HUES48 (cell line): ENCODE measurements at regions not wholly inside any gene's neighbourhood (a gene's known extent, or its start where the extent isn't known, plus 50 kb on each side); places are given as distances from the start of the nearest gene placed in this dataset.

Source experiments
- H3K27ac ChIP-seq: one replicate; pipeline ENCODE4 v1.7.0; 2013; ENCODE audit warnings: low read depth, low read length, inconsistent platforms
- H3K27me3 ChIP-seq: 2 replicates; pipeline ENCODE4 v1.6.1; 2013; ENCODE audit warnings: mild to moderate bottlenecking, low read length; ENCODE audit not compliant: control insufficient read depth, insufficient read depth
- H3K36me3 ChIP-seq: 2 replicates; pipeline ENCODE4 v1.6.1; 2013; ENCODE audit warnings: low read length; ENCODE audit not compliant: control insufficient read depth, insufficient read depth
- H3K4me1 ChIP-seq: 2 replicates; pipeline ENCODE4 v1.6.1; 2013; ENCODE audit warnings: mild to moderate bottlenecking, low read length; ENCODE audit not compliant: control insufficient read depth, insufficient read depth
- H3K4me3 ChIP-seq: 2 replicates; pipeline ENCODE4 v1.5.1; 2013; ENCODE audit warnings: mild to moderate bottlenecking, low read depth, low read length
- H3K9ac ChIP-seq: 2 replicates; pipeline ENCODE4 v1.6.1; 2013; ENCODE audit warnings: mild to moderate bottlenecking, low read depth, low read length, moderate library complexity
- H3K9me3 ChIP-seq: 2 replicates; pipeline ENCODE4 v1.6.1; 2013; ENCODE audit warnings: low read length; ENCODE audit not compliant: control insufficient read depth, insufficient read depth

DNA sequence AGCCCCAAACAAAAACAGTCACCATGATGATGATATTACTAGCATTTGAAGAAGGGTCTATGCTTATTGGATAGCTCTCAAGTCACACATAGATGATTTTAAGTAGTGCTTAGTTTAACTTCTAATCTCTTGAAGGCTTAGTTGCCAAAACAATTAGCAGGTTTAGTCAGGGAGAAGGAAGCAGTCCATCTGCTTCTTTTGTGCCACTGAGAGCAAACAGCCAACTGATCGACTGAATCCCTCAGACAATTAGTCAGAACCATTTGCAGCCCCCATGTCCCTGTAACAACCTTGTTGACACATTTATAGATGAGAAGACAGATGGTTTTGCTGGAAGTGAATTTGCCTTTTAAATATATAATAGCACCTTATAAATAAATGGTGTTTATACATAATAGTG is 585.1 kb upstream of the SUCLG2 start:
- Histone ChIP-seq H3K9ac (no peak overlapping the region), H3K27me3 (no peaks in the 10 kb centered on the region), H3K36me3 (no peaks in the 10 kb centered on the region), H3K27ac (no peak overlapping the region), H3K9me3 (no peaks in the 10 kb centered on the region), H3K4me3 (no peak overlapping the region), H3K4me1 (no peaks in the 10 kb centered on the region)

DNA sequence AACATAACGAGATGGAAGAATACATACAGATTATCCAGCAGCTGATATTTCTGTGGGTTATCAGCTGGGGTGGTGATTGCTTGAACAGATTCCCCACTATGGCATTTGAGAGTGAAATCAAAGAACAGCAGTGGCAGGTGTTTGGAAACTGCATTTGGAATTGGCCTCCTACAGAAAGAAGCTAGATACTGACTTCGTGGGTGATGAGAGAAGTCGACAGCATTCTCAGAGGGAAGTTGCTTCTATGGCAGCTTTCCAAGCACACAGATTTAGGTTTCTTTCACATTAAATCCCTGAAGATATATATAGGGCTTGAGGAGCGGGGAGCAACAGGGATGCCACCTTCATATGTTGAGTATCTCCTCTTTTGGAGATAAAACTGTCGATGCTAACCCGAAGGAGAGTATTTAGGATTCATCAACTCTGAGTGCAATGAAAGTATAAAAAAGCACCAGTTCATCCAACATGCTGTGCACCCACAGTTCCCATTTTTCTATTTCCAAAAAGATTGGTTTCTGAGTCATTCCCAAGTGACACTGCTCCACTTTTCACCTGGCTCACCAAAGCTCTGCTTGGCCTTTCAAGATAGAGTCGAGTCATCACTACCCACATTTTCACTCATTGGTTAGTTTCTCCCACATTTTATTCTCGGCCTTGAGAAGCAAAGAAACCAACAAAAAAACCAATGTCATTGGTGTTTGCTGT is 579.8 kb upstream of the SUCLG2 start:
- Histone ChIP-seq H3K9ac (no peak overlapping the region), H3K27me3 (no peaks in the 10 kb centered on the region), H3K27ac (no peak overlapping the region), H3K4me3 (no peak overlapping the region), H3K4me1 (no peaks in the 10 kb centered on the region), H3K9me3 (no peaks in the 10 kb centered on the region), H3K36me3 (no peaks in the 10 kb centered on the region)

DNA sequence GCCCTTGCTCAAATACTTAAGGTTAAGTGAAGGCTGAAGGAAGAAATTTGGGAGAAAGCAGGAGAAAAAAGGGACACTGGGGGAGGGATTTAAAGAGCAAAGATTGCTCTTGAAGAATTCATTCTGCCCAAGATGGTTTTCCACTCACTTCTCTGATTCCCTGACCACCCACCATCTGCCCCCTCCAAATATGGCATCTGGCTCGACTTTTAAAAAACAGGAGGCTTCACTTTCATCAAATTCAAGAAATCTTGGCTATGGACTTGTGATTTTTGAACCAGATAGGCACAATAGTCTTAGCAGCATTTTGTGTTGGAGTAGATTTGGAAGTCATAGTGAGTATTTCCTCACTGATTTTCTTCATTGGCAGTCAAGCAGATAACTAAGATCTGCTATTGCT is 574.4 kb upstream of the SUCLG2 start:
- no peak overlapping the region for H3K9ac ChIP-seq
- no peak overlapping the region for H3K27ac ChIP-seq
- H3K9me3 ChIP-seq: no peaks in the 10 kb centered on the region
- no peaks in the 10 kb centered on the region for H3K36me3 ChIP-seq
- H3K4me1 ChIP-seq: no peaks in the 10 kb centered on the region
- H3K4me3 ChIP-seq: no peak overlapping the region
- no peaks in the 10 kb centered on the region for H3K27me3 ChIP-seq

DNA sequence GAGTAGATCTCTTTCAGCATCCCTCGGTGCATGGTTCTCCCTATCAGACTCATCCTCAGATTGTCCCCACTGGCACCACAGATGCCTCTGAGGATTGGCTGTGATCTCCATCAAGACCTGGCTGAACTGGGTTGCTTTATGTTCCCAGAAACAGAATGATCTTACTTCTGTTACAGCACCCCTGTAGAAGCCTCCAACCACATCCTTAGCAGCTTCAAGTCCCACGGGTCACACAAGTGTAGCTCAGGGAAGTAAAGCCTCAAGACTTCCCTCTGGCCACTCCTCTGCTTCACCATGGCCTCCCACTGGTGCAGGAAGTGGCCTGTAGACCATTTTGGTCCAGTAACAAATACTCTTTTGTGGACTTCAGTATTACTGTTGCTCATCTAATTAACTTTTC is 566.4 kb upstream of the SUCLG2 start:
- no peak overlapping the region for H3K27ac ChIP-seq
- no peak overlapping the region for H3K4me3 ChIP-seq
- H3K4me1 ChIP-seq: no peaks in the 10 kb centered on the region
- H3K9me3 ChIP-seq: no peaks in the 10 kb centered on the region
- no peaks in the 10 kb centered on the region for H3K27me3 ChIP-seq
- H3K9ac ChIP-seq: no peak overlapping the region
- H3K36me3 ChIP-seq: no peaks in the 10 kb centered on the region

DNA sequence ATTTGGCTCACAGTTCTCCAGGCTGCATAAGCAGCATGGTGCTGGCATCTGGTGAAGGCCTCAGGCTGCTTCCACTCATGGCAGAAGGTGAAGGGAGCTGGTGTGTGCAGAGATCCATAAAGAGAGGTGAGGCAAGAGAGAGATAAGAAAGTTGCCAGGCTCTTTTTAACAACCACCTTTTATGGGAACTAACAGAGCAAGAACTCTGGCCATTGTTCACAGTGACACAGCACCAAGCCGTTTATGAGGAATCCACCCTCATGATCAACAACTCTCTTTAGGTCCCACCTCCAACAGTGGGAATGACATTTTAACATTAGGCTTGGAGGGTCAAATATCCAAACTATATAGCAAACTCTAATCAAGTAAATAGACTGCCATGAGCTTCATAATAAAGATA is 557.2 kb upstream of the SUCLG2 start:
- Histone ChIP-seq H3K9ac (no peak overlapping the region), H3K4me1 (no peaks in the 10 kb centered on the region), H3K36me3 (no peaks in the 10 kb centered on the region), H3K27me3 (no peaks in the 10 kb centered on the region), H3K9me3 (no peaks in the 10 kb centered on the region), H3K27ac (no peak overlapping the region), H3K4me3 (no peak overlapping the region)

DNA sequence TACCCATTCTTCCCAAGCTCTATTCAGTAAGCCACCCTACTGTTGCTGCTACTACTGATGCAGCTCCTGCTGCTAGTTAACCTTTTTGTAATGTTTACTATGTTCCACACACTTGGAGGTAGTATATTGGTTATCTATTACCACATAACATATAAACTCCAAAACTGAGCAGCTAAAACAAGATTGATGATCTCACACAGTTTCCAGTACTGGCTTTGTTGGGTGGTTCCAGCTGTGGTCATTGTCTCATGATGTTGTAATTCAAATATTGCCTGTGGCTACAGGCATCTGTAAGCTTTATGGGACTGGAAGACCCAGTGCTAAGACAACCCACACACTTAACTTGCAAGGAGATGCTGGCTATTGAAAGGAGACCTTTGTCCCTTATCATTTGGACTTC is 556.2 kb upstream of the SUCLG2 start:
- H3K4me3 ChIP-seq: no peak overlapping the region
- H3K27me3 ChIP-seq: no peaks in the 10 kb centered on the region
- H3K4me1 ChIP-seq: no peaks in the 10 kb centered on the region
- no peak overlapping the region for H3K27ac ChIP-seq
- no peaks in the 10 kb centered on the region for H3K36me3 ChIP-seq
- H3K9ac ChIP-seq: no peak overlapping the region
- no peaks in the 10 kb centered on the region for H3K9me3 ChIP-seq

DNA sequence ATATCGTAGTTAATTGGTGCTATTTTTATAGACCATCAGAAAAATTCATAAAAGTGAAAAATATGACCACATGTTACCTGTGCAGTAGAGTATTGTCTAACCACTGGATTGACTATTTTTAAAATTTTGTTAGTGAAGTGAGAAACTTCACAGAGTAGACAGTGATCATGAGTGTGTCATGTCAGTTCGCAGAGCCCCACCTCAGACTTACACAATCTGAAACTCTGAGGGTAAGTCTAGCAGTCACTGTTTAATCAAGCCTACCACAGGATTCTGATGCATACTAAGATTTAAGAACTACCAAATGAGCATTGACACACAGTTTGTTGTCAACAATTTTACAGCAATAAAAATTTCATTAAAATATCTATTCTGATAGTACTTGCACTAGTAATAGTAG is 552.9 kb upstream of the SUCLG2 start:
- no peak overlapping the region for H3K9ac ChIP-seq
- no peaks in the 10 kb centered on the region for H3K36me3 ChIP-seq
- H3K4me1 ChIP-seq: no peaks in the 10 kb centered on the region
- no peaks in the 10 kb centered on the region for H3K27me3 ChIP-seq
- peaks cover 6% of the 10 kb centered on the region for H3K9me3 ChIP-seq
- H3K4me3 ChIP-seq: no peak overlapping the region
- no peak overlapping the region for H3K27ac ChIP-seq

DNA sequence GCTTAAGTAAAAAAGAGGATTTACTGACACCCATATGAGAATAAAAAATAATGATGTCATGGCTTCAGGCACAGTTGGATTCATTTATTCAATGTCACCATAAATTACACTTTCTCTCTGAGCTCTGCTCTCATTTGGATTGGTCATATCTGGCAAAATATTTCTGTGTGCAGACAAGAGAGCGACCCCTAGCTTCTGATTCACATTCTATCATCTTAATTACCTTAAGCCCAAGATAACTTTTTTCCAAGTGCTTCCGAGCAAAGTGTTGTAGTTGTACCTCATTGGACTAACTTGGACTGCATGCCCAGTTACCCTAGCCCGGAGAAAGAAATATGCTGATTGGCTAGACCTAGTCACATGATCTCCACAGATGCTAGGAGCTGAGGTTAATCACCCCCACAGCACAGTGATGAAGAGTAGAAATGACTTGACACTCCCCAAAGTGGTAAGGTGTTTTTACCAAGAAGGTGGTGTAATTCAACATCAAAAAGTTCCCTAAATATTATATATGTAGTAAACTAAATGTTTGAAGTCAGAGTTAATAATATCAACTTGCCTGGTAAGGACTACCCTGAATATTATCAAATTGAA is 552.2 kb upstream of the SUCLG2 start:
- no peak overlapping the region for H3K4me3 ChIP-seq
- no peak overlapping the region for H3K9ac ChIP-seq
- H3K27me3 ChIP-seq: no peaks in the 10 kb centered on the region
- H3K27ac ChIP-seq: no peak overlapping the region
- peaks cover 8% of the 10 kb centered on the region for H3K9me3 ChIP-seq
- H3K4me1 ChIP-seq: no peaks in the 10 kb centered on the region
- H3K36me3 ChIP-seq: no peaks in the 10 kb centered on the region

DNA sequence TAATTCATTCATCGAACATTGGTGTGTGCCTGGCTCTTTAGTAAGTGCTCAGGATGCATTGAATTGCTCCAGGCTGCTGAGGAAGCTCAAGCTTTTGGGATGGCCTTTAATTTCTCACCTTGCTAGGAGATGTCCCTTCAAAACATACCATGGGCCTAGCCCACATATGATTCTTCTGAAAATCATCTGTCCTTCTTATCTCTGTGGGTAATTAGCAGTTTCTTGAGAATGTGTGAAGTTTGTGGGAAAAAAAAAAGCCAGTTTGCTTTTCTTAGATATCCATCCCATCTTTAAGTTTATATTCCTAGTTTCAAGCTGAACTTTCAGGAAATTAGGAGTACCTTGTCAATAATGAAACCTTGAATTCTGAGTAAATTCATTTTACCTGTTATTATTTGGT is 532.3 kb upstream of the SUCLG2 start:
- H3K27me3 ChIP-seq: no peaks in the 10 kb centered on the region
- no peaks in the 10 kb centered on the region for H3K36me3 ChIP-seq
- H3K4me3 ChIP-seq: no peak overlapping the region
- no peak overlapping the region for H3K27ac ChIP-seq
- no peaks in the 10 kb centered on the region for H3K4me1 ChIP-seq
- H3K9ac ChIP-seq: no peak overlapping the region
- no peaks in the 10 kb centered on the region for H3K9me3 ChIP-seq

DNA sequence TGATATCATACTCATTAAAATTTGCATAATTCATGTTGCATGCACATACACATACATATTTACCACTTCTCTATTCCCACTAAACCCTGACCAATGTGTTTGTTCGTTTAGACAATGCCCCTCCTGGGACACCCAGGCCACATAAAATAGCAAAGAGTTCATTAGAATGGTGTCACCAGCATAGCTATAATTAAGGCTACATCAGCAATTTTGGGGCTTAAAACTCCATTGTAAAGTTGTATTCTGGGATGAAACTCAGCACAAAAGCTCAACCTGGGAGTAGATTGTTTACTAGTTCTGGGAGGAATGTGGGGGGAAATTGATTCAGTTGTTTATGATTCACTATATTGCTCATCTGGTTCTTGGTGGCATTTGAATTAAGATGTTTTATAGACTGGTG is 522.2 kb upstream of the SUCLG2 start:
- no peak overlapping the region for H3K9ac ChIP-seq
- no peak overlapping the region for H3K4me3 ChIP-seq
- peaks cover 25% of the 10 kb centered on the region for H3K9me3 ChIP-seq
- H3K27ac ChIP-seq: no peak overlapping the region
- H3K27me3 ChIP-seq: no peaks in the 10 kb centered on the region
- no peaks in the 10 kb centered on the region for H3K36me3 ChIP-seq
- no peaks in the 10 kb centered on the region for H3K4me1 ChIP-seq

DNA sequence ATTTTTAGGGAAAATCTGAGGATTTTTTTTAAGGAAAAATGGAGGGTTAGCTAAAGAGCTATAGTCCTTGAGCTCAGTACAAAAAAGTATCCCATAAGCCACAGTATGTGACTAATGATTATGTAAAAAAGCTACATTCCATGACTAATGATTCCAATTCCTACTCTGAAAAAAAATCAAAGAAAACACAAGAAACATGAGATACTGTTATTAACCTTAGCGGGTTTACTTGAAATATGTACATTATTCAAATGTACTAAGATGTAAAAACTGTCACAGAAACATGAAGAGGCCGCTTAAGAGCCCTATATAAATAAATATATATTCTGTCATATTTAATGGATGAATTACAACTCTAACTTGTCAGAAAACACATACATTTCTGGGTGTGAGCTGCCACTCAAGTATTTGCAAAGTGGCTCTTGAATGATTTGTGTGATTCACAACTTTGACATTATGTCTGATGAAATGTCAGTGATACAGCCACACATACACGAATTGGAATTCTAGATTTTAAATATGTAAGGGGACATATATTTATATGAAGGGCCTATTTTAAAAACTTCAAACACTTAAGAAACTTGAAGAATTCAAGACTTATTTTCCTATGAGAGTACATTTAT is 518.7 kb upstream of the SUCLG2 start:
- Histone ChIP-seq H3K27me3 (no peaks in the 10 kb centered on the region), H3K27ac (no peak overlapping the region), H3K36me3 (no peaks in the 10 kb centered on the region), H3K9me3 (peaks cover 42% of the 10 kb centered on the region), H3K9ac (no peak overlapping the region), H3K4me1 (no peaks in the 10 kb centered on the region), H3K4me3 (no peak overlapping the region)
